Fibroblast of the aortic adventitia (primary cell): ENCODE measurements at regions not wholly inside any gene's neighbourhood (a gene's known extent, or its start where the extent isn't known, plus 50 kb on each side); places are given as distances from the start of the nearest gene placed in this dataset.

Experiments used
- DNase-seq: peaks from one replicate; pipeline ENCODE4 v3.0.0-alpha.2; 2010; ENCODE audit warnings: low read depth
- H3K4me3 ChIP-seq: 2 replicates; pipeline ENCODE4 v1.5.1; 2011; ENCODE audit warnings: low read depth, mild to moderate bottlenecking, control low read depth, low read length, moderate library complexity
- CTCF ChIP-seq: IDR thresholded peaks from 2 replicates; pipeline ENCODE4 v1.5.1; 2011; ENCODE audit warnings: mild to moderate bottlenecking, low read length, control low read depth, inconsistent platforms; ENCODE audit not compliant: insufficient read depth

DNA sequence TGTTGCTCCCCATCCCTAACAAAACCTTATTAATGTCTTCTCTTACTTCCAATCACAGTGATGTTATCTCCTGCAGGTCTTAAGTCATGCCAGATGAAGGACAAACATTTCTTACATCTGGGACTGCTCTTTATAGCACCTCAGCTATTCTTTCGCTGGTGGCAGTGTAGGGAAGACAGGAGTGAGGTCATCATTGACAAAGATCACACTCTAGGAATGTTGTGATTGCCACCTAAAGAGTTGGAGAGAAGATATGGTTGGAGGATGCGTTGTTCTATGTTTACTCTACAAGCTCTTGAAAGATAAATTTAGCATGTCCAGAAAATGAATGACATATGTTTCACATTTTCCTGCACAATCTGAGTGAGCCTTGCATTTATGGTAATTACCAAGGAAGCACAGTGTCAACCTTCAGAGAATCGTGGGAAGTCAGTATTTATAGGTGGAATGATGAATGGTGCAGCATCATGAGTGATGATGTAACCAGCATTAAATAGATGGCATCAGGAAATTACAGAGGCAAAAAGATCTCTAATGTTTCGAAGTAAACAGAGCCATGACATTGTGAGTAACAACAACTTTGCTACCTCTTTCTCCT, 188.1 kb upstream of the STEAP1 start:
- H3K4me3 ChIP-seq, result no peak overlapping the region
- TF ChIP-seq CTCF, result no peak
- DNase-seq, result no peak

- DNase-seq, result no peak
- no peak for TF ChIP-seq CTCF
- no peak overlapping the region for H3K4me3 ChIP-seq
Measured at GRCh38 chr7:89975577-89975976, 178.7 kb upstream of the STEAP1 start.

DNA sequence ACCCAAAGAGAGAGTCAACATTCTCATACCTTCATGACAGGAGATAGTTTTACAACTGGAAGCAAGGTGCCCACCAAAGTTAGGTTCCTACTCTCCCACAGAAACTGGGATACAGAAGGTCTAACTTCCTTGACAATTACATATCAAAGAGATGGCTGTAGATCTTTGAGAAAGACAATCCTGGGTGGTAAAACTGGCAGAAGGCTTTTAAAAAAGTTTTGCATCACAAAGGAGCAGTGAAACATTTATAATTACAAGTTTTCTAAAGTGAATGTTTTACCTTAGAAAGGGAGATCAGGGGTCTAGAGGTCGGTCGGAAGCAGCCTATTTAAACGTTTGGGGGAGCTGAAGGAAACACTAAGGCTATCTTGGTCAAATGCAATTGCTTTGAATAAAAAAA, 166.6 kb upstream of the STEAP1 start:
- no peak for DNase-seq
- H3K4me3 ChIP-seq, result no peak overlapping the region
- no peak for TF ChIP-seq CTCF

GRCh38 chr7:89988074-89988473, 166.2 kb upstream of the STEAP1 start:
- DNase-seq, result no peak
- no peak for TF ChIP-seq CTCF
- no peak overlapping the region for H3K4me3 ChIP-seq

DNA sequence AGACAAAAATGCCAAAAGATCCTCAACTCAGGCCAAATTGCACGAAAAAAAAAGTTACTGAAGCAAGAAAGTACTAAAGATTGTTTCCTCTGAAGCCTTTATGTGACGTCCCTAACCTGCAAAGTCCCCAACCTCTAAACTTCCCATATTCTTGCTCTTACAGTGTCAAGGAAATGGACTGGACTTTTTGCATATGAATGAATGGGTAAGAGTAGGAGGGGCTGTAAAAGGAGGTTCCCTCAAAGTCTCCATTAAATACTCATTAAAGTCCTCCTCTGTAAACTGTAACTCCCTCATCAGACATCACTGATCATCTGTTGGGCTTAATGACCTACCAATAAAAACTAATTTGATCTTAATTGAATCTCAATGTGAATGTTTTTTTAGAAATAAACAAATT, 164.8 kb upstream of the STEAP1 start:
- DNase-seq, result no peak
- H3K4me3 ChIP-seq, result no peak overlapping the region
- no peak for TF ChIP-seq CTCF

GRCh38 chr7:89994483-89994882, 159.8 kb upstream of the STEAP1 start:
- H3K4me3 ChIP-seq, result no peak overlapping the region
- no peak for DNase-seq
- no peak for TF ChIP-seq CTCF

GRCh38 chr7:89998554-89998953, 155.7 kb upstream of the STEAP1 start:
- DNase-seq, result no peak
- H3K4me3 ChIP-seq, result no peak overlapping the region
- TF ChIP-seq CTCF, result no peak
